GM19438 (cell line): ENCODE measurements at regions not wholly inside any gene's neighbourhood (a gene's known extent, or its start where the extent isn't known, plus 50 kb on each side); places are given as distances from the start of the nearest gene placed in this dataset.
"Not testable (repeated sequence)": the region's sequence is repeated elsewhere in the genome, so short reads cannot be mapped to it uniquely, and the experiment has no call there.

ENCODE experiments used
- ATAC-seq: cut with Tn5 transposase; IDR thresholded peaks from one replicate; pipeline ENCODE4 v1.9.1; 2021; ENCODE audit warnings: low read depth; ENCODE audit not compliant: unreplicated experiment

DNA sequence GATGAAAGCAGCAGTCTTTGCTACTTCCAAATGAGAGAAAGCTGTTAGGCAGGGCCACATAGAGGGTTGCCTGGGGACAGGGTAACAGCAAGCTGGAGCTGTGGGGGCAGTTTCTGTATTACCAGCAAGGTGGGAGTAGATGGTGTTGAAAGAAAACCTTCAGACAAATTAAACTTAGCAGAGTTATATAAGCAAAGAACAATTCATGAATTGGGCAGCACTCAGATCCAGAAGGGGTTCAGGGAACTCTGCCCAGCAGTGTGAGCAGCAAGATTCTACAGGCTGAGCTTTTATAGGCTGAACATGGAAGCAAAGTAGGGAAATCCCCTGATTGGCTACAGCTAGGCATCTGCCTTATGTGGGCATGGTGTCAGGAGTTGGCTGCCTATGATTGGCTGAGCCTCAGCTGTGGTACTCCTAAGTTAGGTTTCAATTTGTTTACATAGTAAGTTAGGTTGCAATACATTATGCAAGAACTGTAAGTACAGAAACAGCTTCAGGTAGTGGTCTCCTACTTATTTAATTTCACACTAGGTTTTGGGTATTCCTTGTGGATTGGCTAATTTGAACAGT, 64.1 kb upstream of the TMPRSS2 start:
- no peak for ATAC-seq

DNA sequence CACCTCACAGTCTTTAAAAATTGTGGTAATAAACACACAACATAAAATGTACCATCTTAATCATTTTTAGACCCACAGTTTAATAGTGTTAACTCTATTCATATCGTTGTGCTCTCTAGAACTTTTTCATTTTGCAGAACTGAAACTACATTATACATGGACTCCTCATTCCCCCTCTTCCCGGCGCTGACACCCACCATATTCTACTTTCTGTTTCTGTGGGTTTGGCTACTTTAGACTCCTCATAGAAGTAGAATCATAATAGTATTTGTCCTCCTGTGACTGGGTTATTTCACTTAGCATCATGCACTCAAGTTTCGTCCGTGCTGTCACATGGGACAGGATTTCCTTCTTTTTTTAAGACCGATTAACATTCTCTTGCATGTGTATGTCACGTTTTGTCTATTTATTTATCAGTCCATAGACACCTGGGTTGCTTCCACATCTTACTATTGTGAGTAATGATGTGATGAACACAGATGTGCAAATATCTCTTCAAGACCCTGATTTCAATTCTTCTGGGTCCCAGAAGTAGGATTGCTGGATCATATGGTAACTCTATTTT, 62.9 kb upstream of the TMPRSS2 start:
- ATAC-seq, result peak; percentile 68

DNA sequence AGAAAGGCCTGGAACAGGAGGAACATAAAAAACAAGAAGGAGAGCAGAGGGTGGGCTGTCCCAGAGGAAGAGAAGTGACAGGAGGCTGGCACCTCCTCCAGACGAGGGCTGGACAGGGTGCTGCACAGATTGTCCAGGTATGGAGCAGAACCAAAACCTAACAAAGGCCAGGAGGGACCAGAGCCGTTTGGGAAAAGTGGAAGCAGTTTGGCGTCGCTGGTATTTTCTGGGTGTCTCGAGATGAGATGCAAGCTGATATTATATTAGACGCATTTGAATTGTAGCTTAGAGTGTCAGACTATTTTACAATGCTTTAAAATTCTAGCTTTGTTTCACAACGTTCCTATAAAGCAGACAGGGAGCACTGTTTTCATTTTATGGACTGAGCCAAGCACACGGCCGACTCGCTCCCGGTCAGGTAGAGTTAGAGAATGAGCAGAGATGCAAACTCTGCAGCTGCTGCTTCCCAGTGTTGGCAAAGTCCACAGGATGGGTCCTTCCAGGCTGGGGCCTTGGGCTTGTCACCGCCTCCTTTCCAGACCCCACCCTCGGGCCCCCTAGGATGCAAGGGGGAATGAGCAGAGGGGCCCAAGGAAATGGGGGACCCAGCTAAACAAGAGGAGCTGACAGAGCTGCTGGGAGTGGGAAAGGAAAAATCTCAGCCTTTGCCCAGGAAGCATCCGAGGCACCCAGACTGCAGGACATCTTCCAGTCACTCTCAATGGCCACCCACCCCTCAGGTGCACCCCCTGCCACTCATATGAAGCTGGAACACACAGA, 60.8 kb upstream of the TMPRSS2 start:
- no peak for ATAC-seq

DNA sequence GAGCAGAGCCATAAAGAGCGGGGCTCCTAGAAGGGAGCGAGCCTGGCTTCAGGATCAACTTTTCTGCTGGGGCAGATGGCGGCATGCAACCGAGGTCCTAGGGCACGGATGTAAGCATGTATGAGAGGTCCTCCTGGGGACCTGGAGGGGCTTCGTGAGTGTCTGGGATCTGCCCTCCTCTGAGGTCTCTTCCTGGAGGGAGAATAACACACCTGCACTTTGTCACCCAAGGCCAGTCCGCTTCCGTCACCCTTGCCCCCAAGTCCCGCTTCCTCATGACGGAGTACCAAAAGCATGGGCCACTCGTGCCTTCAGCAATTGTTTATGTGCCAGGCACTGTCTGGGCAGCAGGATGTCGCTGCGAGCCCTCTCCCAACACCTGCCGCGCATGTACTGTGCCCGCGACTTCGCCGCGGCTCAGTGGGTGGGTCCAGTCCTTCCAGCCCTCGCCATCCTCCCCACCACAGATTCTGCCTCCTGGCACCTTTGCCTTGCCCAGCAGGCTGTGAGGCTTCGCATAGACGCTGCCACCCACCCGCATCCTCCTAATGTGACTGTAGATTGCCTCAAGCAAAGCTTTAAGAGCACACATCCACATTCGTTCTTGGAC, 60.0 kb upstream of the TMPRSS2 start:
- ATAC-seq, result no peak

DNA sequence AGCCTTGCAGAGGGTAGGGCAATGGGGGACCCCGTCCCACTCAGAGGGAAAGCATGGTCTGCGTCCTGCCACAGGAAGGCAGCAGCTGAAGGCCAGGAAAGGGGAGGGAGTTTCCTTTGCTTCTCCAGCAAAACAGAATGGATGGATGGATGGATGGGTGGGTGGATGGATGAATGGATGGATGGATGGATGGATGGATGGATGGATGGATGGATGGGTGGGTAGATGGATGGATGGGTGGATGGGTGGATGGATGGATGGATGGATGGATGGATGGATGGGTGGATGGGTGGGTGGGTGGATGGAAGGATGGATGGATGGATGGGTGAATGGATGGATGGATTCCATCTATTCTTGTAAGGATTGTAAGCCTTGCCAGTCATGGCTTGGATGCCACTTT, 59.3 kb upstream of the TMPRSS2 start:
- ATAC-seq, result not testable (repeated sequence)

DNA sequence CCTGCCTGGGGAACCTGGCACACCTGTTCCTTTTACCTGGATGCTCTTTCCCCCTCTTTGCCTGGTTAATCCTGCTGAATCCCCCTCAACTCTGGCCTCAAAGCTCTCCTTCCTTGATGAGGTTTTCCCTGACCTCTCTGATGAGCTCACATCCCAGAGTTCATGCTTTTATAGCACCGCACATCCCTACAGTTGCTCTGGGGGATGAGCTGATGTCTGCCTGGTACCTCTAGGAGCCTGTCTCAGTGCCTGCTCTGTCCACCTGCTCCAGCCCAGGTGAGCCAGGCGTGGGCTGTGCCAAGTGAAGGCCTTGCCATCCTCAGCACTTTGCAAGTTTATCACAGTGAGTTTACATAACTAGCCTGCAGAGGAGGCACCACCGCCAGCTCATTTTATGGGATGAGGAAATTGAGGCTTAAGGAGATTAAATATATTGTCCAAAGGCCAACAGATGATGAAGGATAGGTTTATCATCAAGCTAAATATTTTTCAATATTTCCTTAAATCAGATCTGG, 58.6 kb upstream of the TMPRSS2 start:
- no peak for ATAC-seq

DNA sequence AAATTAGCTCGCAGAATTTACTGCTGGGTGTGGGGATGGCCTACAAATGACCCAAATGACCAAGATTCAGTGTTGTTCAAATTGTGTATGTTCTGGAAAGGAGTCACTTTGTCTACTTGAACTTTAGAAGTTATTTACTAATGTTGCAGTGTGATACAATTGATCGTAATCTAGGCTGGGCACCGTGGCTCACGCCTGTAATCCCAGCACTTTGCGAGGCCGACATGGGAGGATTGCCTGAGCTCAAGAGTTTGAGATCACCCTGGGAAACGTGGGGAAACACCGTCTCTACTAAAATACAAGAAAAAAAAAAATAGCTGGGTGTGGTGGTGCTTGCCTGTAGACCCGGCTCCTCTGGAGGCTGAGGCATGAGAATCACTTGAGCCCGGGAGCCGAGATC, 57.6 kb upstream of the TMPRSS2 start:
- no peak for ATAC-seq

DNA sequence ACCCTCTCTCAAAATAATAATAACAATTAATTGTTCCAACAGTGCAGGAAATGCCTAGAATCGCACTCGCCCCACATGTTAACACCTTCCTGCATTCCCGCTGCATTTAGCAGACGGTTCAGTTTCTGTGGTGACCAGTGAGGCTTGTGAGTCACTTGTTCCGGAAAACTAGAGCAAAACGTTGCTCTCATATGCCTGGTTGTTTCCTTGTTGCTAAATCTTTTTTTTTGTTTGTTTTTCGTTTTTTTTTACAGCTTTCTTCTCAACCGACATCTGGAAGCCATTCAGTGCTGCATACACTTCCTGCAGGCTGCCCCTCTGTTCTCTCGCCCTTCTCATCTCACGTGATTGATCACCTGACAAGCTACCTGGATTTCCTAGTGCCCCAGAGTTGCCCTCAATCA, 56.9 kb upstream of the TMPRSS2 start:
- no peak for ATAC-seq

DNA sequence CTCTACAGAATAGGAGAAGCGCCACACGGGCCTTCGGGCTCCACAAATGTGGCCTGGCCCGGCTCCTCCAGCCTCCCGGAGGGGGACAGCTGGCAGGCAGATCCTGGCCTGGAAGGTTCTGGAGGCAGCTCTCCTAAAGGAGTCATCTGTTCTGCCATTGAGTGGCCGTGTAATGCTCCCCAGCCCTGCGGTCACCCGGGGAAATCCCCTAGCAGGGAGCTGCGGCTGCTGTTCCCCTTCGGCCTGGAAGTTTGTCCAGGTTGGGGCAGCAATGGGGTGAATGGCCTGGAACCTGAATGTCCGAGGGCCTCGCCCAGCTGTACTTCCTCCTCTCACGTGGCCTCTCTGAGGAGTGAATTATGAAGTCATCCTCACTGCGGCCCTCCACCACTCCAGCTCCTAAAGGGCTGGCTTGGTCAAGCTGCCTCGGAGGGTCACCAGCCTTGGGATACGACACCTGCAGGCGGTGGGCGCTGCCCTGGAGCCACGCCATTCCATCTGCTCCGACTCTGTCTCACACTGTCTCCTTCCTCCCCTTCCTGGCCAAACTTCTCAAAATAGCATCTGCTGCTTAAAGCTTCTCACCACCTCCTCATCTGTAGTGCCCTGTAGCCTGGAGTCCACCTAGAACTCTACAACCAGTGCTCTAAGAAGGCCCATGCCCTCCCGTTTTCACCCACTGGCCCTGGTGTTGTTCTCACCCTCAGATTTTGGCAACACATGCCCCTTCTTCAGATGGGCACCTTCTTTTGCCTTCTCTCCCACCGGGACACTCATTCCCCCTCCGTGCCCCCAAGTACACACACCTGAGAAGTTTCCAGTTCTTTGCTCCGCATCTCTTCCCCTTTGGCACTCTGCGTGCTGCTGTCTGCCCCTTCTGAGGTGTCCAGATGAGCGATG, 54.4 kb upstream of the TMPRSS2 start:
- ATAC-seq, result no peak

DNA sequence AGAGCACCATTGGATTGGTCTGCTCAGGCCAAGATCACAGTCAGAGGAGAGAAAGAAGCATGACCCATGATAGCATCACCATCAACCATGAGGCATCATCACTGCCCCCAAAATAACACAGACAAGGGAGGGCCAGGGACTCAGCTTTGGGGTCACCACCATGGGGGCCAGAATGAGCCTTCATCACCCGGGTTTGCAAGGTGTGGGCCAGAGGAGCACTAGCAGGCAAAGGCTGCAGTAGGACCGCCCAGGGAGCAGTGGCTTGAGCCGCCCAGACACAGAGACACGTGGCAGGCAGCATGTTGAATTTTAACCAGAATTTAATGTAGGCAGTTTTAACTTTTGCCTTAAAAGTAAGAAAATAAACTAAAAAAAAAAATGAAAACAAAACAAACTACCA, 53.7 kb upstream of the TMPRSS2 start:
- no peak for ATAC-seq

DNA sequence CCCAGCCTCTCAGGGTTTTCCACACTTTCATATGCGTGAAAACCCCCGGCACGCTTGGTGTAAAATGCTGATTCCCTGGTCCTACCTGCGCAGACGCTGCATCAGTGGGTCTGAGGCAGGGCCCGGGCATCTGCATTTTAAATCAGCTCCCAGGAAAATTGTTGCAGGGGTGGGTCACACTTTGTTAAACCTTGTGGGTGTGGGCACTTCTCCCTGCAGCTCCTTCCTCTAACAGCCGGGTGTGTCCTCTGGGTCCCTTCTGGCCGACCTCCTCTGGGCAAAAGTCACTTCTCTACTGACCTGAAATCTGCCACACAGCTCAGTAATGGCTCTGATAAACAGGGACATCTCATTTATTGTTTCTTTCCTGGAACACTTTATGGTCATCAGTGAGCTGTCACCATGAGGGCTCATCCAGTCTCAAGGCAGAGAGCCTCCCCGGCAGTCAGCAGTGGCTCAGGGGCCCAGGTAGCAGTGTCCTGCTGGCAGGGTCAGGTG, 52.8 kb upstream of the TMPRSS2 start:
- ATAC-seq, result no peak

DNA sequence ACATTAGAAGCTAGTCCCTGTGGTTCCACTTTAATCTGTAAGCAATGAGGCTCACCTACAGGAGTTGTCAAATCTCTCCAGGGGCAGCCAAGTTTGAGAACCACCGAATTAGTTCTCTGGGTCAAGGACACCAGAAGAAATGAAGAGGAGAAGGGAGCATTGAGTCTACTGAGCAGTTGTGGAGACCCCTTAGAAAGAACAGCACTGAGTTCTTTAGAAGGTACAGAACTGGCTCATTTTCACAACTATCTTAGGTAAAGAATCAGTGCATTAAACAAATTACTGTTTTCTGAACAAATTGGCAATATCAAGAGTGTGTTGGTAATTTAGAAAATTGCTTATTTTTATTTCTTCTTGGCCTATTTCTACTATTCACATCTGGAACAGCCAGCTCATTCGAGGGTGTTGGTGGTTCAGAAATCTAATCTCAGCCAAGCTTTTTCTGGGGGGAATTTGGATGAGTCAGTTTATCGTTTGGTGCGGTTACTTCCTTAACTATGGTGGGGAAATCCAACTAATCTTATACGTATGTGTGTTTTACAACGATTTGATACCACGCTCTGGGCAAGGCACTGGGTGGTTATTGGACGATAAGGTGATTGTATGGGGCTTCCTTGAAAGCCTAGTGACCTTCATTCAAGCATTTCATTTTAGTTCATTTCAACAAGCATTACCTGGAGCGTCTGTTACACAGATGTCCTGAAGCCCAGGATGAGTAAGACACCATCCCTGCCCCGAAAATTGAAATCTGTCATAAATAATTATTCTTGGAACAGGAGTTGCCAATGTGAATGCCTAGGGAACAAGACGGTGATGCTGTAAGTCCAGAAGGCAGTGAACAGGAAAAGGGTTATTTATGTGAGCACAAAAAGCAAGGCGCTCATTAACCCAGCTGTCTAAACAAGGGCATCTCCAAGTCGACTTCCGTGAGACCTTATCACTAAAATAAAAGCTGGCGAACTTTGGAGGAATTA, 52.0 kb upstream of the TMPRSS2 start:
- ATAC-seq, result no peak

DNA sequence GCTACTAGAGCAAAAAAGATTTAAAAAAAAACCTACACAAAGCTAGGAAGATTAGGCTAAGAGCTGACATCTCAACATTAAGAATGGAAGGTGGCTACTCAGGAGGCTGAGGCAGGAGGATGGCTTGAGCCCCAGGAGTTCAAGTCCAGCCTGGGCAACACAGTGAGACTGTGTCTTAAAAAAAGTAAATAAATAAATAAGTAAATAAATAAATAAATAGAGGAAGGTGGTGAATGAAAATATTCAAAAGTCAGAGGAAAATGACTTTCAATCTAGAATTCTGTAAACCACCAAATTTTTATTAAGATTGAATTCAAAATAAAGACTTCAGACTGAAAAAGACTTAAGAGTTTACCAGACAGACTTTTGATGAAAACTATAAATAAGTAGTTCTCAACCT, 50.9 kb upstream of the TMPRSS2 start:
- no peak for ATAC-seq

DNA sequence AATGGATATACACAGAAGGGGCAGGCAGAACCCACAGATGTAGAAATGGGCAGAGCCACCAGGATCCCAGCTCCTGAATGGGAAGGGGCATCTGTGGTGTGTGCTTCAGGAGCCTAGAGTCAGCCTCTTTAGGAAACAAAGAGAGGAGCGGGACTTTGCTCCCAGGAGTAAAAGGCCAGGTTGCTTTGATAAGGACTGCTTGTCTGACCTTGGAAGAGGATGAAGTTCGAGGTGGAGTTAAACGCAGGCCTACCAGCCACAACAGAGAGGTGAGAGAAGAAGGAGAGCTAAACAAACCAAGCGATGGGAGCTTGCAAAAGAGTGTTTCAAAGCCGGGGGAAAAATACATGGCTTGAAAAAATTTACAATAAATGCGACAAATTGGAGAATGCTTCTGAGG, 49.9 kb upstream of the TMPRSS2 start:
- ATAC-seq, result no peak
